ENCODE measurements at regions not wholly inside any gene's neighbourhood (a gene's known extent, or its start where the extent isn't known, plus 50 kb on each side); places are given as distances from the start of the nearest gene placed in this dataset.

DNA sequence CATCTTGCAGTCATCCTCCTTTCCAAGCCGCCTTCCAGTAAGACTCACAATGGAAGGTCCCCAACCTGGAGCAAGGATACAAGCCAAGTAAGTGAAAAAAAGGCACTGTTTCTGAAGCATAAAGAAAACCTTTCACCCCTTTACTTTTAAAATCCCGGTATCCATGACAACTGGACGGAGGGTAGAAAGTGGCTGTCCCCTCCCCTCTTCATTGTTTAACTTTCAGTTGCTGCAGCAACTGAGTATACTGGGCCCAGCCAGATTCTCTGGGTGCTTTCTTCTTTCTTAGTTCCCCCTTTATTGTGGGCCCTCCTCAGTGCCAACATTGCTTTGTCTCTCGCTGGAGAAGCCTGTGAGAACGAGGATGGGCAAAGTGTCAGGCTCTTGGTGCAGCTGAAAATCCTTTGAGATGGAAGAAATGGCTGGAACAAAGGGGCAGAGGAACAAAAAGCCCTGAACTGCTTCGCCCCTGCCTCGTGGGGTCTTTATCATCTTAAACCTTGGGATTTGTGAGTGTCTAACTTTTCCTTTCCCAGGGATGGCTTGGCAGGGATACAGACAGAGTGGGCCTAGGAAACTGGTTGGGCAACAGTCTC, 224.0 kb upstream of the RGMA start:
- TF ChIP-seq TAF1 (IDR thresholded peaks at IDR 0.05; ENCODE audit: borderline replicate concordance, insufficient read depth, low read length) (no peak), SIN3A (IDR thresholded peaks at IDR 0.05; ENCODE audit: borderline replicate concordance, insufficient read depth, low read length) (no peak)
- TF ChIP-seq, protein P1, sequence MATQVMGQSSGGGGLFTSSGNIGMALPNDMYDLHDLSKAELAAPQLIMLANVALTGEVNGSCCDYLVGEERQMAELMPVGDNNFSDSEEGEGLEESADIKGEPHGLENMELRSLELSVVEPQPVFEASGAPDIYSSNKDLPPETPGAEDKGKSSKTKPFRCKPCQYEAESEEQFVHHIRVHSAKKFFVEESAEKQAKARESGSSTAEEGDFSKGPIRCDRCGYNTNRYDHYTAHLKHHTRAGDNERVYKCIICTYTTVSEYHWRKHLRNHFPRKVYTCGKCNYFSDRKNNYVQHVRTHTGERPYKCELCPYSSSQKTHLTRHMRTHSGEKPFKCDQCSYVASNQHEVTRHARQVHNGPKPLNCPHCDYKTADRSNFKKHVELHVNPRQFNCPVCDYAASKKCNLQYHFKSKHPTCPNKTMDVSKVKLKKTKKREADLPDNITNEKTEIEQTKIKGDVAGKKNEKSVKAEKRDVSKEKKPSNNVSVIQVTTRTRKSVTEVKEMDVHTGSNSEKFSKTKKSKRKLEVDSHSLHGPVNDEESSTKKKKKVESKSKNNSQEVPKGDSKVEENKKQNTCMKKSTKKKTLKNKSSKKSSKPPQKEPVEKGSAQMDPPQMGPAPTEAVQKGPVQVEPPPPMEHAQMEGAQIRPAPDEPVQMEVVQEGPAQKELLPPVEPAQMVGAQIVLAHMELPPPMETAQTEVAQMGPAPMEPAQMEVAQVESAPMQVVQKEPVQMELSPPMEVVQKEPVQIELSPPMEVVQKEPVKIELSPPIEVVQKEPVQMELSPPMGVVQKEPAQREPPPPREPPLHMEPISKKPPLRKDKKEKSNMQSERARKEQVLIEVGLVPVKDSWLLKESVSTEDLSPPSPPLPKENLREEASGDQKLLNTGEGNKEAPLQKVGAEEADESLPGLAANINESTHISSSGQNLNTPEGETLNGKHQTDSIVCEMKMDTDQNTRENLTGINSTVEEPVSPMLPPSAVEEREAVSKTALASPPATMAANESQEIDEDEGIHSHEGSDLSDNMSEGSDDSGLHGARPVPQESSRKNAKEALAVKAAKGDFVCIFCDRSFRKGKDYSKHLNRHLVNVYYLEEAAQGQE (IDR thresholded peaks at IDR 0.05; ENCODE audit: insufficient read depth in 1 of 2, low read depth in 2 of 2, low read length in 2 of 2) = no peak

All from PFSK-1 (cell line).